Lower leg skin (tissue), 4 donors: ENCODE measurements at regions not wholly inside any gene's neighbourhood (a gene's known extent, or its start where the extent isn't known, plus 50 kb on each side); places are given as distances from the start of the nearest gene placed in this dataset.
A peak's percentile ranks its signal among the peaks of the same experiment; 100 is the strongest.

ENCODE experiments used
- DNase-seq, 2 donors: peaks; one replicate each; pipeline ENCODE4 v3.0.0-alpha.2; 2019; ENCODE audit warnings: low spot score in 2 of 2
- H3K4me3 ChIP-seq: fragments of 200-600 bp; sonication (generic); 2 replicates; pipeline ENCODE4 v1.5.1; 2017; ENCODE audit warnings: mild to moderate bottlenecking, low read depth; ENCODE audit not compliant: poor library complexity, severe bottlenecking
- POLR2A ChIP-seq, 2 donors: fragments of 450-650 bp; IDR thresholded peaks; one replicate each; pipeline ENCODE4 v1.6.1; 2016 to 2017; ENCODE audit warnings: antibody characterized with exemption in 2 of 2, mild to moderate bottlenecking in 1 of 2, moderate library complexity in 1 of 2
- WGBS, 2 donors: methylation state at CpG; one replicate each; pipeline ENCODE4 v1.1.5; 2018; 5-methylcytosine and 5-hydroxymethylcytosine counted together
- intact Hi-C: fragments of 100-400 bp; cut with DNase I; formaldehyde crosslinking; loops from one replicate; pipeline ENCODE4 v1.15.0; 2023; ENCODE audit warnings: low total_unique reads
- TF ChIP-seq, protein P1 (sequence below), 3 donors: fragments of 450-650 bp; IDR thresholded peaks; one replicate each; pipeline ENCODE4 v1.5.1; 2016; ENCODE audit warnings: antibody characterized with exemption in 3 of 3, mild to moderate bottlenecking in 3 of 3, moderate library complexity in 2 of 3

DNA sequence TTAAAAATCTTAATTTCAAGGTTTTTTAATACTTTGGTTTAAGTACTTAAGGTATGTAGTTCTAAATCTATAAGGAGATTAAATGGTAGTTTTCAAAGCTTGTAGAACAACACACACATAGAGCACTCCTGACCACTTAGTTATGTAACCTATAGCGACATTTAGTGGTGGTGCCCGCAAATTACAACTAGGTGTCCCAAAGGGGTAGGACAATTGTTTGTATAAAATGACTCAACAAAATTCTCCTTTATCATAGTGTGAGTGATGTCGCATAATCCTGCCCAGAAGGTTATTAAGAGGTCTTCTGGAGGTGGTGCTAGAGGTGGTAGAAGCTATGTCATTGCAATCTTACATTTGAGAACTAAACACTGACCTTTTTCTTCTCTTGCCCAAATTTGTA, 373.0 kb upstream of the RASGEF1B start:
- TF ChIP-seq, protein P1, sequence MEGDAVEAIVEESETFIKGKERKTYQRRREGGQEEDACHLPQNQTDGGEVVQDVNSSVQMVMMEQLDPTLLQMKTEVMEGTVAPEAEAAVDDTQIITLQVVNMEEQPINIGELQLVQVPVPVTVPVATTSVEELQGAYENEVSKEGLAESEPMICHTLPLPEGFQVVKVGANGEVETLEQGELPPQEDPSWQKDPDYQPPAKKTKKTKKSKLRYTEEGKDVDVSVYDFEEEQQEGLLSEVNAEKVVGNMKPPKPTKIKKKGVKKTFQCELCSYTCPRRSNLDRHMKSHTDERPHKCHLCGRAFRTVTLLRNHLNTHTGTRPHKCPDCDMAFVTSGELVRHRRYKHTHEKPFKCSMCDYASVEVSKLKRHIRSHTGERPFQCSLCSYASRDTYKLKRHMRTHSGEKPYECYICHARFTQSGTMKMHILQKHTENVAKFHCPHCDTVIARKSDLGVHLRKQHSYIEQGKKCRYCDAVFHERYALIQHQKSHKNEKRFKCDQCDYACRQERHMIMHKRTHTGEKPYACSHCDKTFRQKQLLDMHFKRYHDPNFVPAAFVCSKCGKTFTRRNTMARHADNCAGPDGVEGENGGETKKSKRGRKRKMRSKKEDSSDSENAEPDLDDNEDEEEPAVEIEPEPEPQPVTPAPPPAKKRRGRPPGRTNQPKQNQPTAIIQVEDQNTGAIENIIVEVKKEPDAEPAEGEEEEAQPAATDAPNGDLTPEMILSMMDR (IDR thresholded peaks at IDR 0.05), result peak in 1 of 3 donors; percentile 58
- TF ChIP-seq POLR2A (IDR thresholded peaks at IDR 0.05), result no peak
- DNase-seq, result peak; percentile 83 to 94
- 2 to 4% methylated on average over 3 of the region's 3 CpGs for WGBS, 2 donors
- intact Hi-C loops, result loop anchor here (5.0 kb wide), 1 partner anchor 437 kb away; no protein-coding TSS in a partner anchor
- H3K4me3 ChIP-seq, result no peak overlapping the region

DNA sequence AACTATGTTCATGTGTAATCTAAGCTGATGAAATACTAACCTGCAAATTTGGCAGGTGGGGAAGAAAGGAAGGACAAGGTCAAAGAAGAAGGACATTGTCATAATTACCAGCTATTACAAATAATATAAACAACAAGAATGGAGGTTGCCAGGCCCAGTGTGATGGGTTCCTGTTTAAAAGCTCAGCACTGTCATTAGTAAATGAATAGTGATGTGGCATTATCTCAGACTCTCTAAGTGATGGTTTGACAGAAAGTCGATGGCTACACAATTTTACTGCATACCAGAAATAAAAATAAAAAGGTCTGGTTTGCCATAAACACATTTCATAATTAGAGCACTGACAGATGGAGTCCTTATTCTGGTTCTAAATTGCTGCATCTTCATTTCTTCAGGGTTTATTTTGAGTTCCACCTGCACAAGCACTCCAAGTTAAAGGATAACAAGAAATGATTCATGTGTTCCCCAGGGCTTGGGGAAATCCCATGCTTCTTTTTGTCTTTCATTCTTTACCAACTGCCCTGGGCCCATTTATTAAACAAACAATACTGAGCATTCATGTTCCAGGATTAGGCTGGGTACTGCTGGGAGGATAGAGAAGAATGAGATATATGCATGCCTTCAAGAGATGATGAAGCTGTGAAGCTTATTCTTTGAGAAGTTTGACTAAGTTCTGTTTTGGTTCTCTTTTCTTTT, 367.8 kb upstream of the RASGEF1B start:
- no peak overlapping the region for H3K4me3 ChIP-seq
- TF ChIP-seq, protein P1 (IDR thresholded peaks at IDR 0.05), result no peak
- TF ChIP-seq POLR2A (IDR thresholded peaks at IDR 0.05), result no peak
- no peak for DNase-seq
- intact Hi-C loops, result no loop called here
- WGBS, 2 donors, result 27 to 41% methylated on average over 1 of the region's 1 CpG

DNA sequence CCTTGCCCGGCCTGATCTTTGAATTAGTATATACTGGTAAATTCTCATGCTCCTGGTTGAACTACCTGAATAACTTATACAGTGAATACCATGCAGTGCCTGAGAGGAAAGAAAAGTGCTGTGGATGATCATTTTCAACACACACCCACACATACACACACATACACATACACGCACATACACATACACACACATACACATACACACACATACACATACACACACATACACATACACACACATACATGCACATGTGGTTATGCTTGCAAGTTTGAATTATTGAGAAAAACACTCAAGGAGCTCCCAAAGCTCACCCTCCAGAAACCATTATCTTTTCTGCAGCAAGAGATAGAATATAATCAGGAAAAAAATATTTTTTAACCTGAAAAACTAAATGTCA, 366.9 kb upstream of the RASGEF1B start:
- 94 to 95% methylated on average over 2 of the region's 2 CpGs for WGBS, 2 donors
- intact Hi-C loops, result no loop called here
- no peak overlapping the region for H3K4me3 ChIP-seq
- TF ChIP-seq, protein P1 (IDR thresholded peaks at IDR 0.05), result no peak
- TF ChIP-seq POLR2A (IDR thresholded peaks at IDR 0.05), result no peak
- no peak for DNase-seq

DNA sequence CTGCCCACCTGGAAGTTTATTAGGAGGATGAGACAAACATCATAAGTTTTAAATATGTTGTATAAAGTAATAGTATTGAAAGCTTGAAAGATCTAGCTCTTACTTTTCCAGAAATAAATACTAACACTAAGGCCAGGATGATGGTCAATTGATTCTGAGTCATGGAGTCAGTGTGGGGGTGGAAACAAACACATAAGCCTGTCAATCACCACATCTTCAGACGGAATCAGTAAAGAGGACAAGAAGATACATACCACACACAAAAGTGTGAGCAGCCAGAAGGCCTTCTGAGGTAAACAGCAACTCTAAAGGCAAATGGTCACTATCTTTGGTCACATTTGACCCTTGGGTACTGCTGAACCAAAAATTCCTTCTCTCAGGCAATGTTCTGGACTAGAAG, 365.0 kb upstream of the RASGEF1B start:
- intact Hi-C loops, result no loop called here
- 57 to 83% methylated on average over 1 of the region's 1 CpG for WGBS, 2 donors
- DNase-seq, result no peak
- no peak for TF ChIP-seq POLR2A (IDR thresholded peaks at IDR 0.05)
- TF ChIP-seq, protein P1 (IDR thresholded peaks at IDR 0.05), result no peak
- no peak overlapping the region for H3K4me3 ChIP-seq

DNA sequence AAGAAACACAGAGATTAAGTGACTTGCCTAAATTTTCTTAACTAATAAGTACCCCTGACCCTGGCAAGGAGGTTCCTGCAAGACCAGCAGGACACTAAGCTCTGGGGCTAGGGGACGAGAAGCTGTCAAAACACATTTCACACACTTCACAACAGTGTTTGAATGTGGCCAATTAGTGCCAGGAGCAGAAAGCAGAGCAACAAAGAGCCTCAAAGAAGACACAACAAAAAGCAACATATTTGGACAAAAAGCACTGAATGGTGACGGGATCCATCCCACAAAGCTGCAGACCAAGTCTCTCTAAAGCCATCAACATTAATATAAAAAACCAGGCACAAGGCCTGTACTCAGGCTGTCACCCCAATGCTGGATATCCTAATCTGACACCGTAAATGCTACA, 361.9 kb upstream of the RASGEF1B start:
- WGBS, 2 donors, result 90 to 99% methylated on average over 3 of the region's 3 CpGs
- no peak for TF ChIP-seq POLR2A (IDR thresholded peaks at IDR 0.05)
- TF ChIP-seq, protein P1 (IDR thresholded peaks at IDR 0.05), result no peak
- intact Hi-C loops, result no loop called here
- DNase-seq, result no peak
- H3K4me3 ChIP-seq, result no peak overlapping the region

DNA sequence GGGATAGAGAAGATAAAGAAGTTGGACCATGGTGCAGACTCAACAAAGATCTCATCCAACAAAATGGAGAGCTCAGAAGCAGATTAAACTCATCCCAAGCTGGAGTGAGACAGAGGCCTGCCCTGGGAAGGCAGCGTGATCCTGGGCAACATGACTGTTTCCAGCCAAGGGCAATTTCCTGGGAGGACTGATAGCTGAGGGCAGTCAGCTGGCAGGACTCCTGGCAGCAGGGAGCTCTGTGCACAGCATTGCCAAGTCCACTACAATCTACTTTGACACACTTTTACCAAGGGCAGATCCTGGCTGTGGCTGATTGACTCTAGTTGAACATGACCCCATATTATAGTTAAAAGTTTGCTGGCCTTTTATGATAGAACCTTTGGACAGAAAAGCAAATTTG, 357.3 kb upstream of the RASGEF1B start:
- 79 to 88% methylated on average over 1 of the region's 1 CpG for WGBS, 2 donors
- DNase-seq, result no peak
- TF ChIP-seq, protein P1 (IDR thresholded peaks at IDR 0.05), result no peak
- intact Hi-C loops, result no loop called here
- no peak overlapping the region for H3K4me3 ChIP-seq
